Jurkat, Clone E6-1 (cell line): ENCODE measurements at regions not wholly inside any gene's neighbourhood (a gene's known extent, or its start where the extent isn't known, plus 50 kb on each side); places are given as distances from the start of the nearest gene placed in this dataset.
A peak's percentile ranks its signal among the peaks of the same experiment; 100 is the strongest.

Source experiments
- DNase-seq: peaks from one replicate; pipeline ENCODE4 v3.0.0-alpha.2; 2011; ENCODE audit warnings: low read depth, low spot score
- H3K4me3 ChIP-seq: 2 replicates; pipeline ENCODE4 v1.5.1; 2011; ENCODE audit warnings: mild to moderate bottlenecking, low read length, control low read depth, moderate library complexity

GRCh38 chr4:36763814-36764213 is 480.7 kb upstream of the NWD2 start:
- H3K4me3 ChIP-seq, result no peak overlapping the region
- DNase-seq, result no peak

- no peak overlapping the region for H3K4me3 ChIP-seq
- DNase-seq, result no peak
Measured at GRCh38 chr4:36767596-36767995, 476.9 kb upstream of the NWD2 start.

GRCh38 chr4:36771411-36772153 is 473.0 kb upstream of the NWD2 start:
- no peak overlapping the region for H3K4me3 ChIP-seq
- no peak for DNase-seq

- no peak overlapping the region for H3K4me3 ChIP-seq
Measured at GRCh38 chr4:36772154-36772516, 472.4 kb upstream of the NWD2 start.

GRCh38 chr4:36773467-36773866 is 471.1 kb upstream of the NWD2 start:
- no peak overlapping the region for H3K4me3 ChIP-seq
- DNase-seq, result no peak

More at GRCh38 chr4:36772154-36772516, 472.4 kb upstream of the NWD2 start:
- no peak for DNase-seq

- H3K4me3 ChIP-seq, result no peak overlapping the region
- DNase-seq, result no peak
Measured at GRCh38 chr4:36775544-36775943, 469.0 kb upstream of the NWD2 start.

GRCh38 chr4:36779601-36780000 is 464.9 kb upstream of the NWD2 start:
- H3K4me3 ChIP-seq, result no peak overlapping the region
- no peak for DNase-seq

GRCh38 chr4:36785973-36786372 is 458.6 kb upstream of the NWD2 start:
- no peak for DNase-seq
- H3K4me3 ChIP-seq, result no peak overlapping the region

- DNase-seq, result no peak
- H3K4me3 ChIP-seq, result no peak overlapping the region
Measured at GRCh38 chr4:36786519-36786918, 458.0 kb upstream of the NWD2 start.

GRCh38 chr4:36794716-36795115 is 449.8 kb upstream of the NWD2 start:
- no peak for DNase-seq
- H3K4me3 ChIP-seq, result no peak overlapping the region

GRCh38 chr4:36812149-36812548 is 432.4 kb upstream of the NWD2 start:
- DNase-seq, result no peak
- no peak overlapping the region for H3K4me3 ChIP-seq

- DNase-seq, result no peak
Measured at GRCh38 chr4:36815536-36815935, 429.0 kb upstream of the NWD2 start.

GRCh38 chr4:36823199-36823967 is 421.2 kb upstream of the NWD2 start:
- H3K4me3 ChIP-seq, result no peak overlapping the region
- no peak for DNase-seq

More at GRCh38 chr4:36815536-36815935, 429.0 kb upstream of the NWD2 start:
- no peak overlapping the region for H3K4me3 ChIP-seq

GRCh38 chr4:36824682-36825081 is 419.9 kb upstream of the NWD2 start:
- peak; percentile 12 for DNase-seq
- H3K4me3 ChIP-seq, result no peak overlapping the region

GRCh38 chr4:36835246-36835645 is 409.3 kb upstream of the NWD2 start:
- DNase-seq, result no peak
- no peak overlapping the region for H3K4me3 ChIP-seq

- no peak for DNase-seq
- no peak overlapping the region for H3K4me3 ChIP-seq
Measured at GRCh38 chr4:36841583-36842326, 402.8 kb upstream of the NWD2 start.

GRCh38 chr4:36844448-36844847 is 400.1 kb upstream of the NWD2 start:
- DNase-seq, result no peak
- no peak overlapping the region for H3K4me3 ChIP-seq

- no peak for DNase-seq
- H3K4me3 ChIP-seq, result no peak overlapping the region
Measured at GRCh38 chr4:36852856-36853255, 391.7 kb upstream of the NWD2 start.

- no peak for DNase-seq
- no peak overlapping the region for H3K4me3 ChIP-seq
Measured at GRCh38 chr4:36854554-36854953, 390.0 kb upstream of the NWD2 start.

GRCh38 chr4:36863601-36864000 is 380.9 kb upstream of the NWD2 start:
- DNase-seq, result no peak
- no peak overlapping the region for H3K4me3 ChIP-seq
